ENCODE measurements at regions not wholly inside any gene's neighbourhood (a gene's known extent, or its start where the extent isn't known, plus 50 kb on each side); places are given as distances from the start of the nearest gene placed in this dataset.

DNA sequence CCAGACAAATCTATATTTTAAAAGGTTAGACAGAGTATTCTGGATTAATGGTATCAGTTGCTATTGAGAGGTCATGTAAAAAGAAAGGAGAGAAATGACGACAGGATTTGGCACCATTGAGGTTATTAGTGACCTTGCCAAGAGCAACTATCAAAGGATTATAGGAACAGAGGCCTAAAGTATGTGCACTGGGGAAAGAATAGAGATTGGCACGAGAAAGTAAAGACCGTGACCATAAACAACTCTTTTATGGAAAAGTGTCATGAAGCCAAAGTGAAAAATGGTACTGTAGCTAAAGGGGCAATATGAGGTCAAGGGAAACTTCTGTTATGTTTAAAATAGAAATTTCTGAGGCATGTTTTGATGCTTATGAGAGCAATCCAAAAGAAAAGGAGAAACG lies 115.2 kb upstream of the KIF2B start:
- no peak for DNase-seq (ENCODE audit: low read depth)
- TF ChIP-seq MYC (IDR thresholded peaks at IDR 0.05; ENCODE audit: low read depth, low read length): no peak
- TF ChIP-seq, protein P1, sequence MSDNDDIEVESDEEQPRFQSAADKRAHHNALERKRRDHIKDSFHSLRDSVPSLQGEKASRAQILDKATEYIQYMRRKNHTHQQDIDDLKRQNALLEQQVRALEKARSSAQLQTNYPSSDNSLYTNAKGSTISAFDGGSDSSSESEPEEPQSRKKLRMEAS (IDR thresholded peaks at IDR 0.05; ENCODE audit: low read depth, low read length): no peak
- no peak for TF ChIP-seq POLR2A (IDR thresholded peaks at IDR 0.05; ENCODE audit: extremely low read depth, insufficient read length)
- TF ChIP-seq, protein P2, sequence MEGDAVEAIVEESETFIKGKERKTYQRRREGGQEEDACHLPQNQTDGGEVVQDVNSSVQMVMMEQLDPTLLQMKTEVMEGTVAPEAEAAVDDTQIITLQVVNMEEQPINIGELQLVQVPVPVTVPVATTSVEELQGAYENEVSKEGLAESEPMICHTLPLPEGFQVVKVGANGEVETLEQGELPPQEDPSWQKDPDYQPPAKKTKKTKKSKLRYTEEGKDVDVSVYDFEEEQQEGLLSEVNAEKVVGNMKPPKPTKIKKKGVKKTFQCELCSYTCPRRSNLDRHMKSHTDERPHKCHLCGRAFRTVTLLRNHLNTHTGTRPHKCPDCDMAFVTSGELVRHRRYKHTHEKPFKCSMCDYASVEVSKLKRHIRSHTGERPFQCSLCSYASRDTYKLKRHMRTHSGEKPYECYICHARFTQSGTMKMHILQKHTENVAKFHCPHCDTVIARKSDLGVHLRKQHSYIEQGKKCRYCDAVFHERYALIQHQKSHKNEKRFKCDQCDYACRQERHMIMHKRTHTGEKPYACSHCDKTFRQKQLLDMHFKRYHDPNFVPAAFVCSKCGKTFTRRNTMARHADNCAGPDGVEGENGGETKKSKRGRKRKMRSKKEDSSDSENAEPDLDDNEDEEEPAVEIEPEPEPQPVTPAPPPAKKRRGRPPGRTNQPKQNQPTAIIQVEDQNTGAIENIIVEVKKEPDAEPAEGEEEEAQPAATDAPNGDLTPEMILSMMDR (IDR thresholded peaks at IDR 0.05; ENCODE audit: low read depth, low read length): no peak
- H3K4me3 ChIP-seq (ENCODE audit: low read depth, low read length): no peak overlapping the region

DNA sequence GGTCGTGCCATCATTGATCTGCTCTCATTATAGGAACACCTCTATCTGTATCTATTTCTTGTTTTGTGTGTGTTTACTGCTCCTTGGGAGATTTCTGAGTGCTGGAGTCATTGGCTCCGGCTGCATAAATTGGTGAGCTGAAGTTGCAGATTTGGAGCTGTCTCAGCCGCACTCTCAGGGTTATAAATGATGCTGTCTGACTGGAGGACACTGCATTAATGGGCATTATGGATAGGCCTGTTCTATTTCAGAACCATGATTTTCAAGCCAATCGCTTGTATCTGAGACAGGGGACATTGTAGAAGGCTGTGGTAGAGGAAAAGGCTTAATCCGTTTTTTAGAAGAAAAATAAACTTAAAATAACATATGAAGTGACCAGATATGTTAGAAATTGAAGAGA lies 126.4 kb upstream of the KIF2B start:
- TF ChIP-seq MYC (IDR thresholded peaks at IDR 0.05; ENCODE audit: low read depth, low read length) (no peak), POLR2A (IDR thresholded peaks at IDR 0.05; ENCODE audit: extremely low read depth, insufficient read length) (no peak)
- TF ChIP-seq, protein P1 (IDR thresholded peaks at IDR 0.05; ENCODE audit: low read depth, low read length): no peak
- TF ChIP-seq, protein P2 (IDR thresholded peaks at IDR 0.05; ENCODE audit: low read depth, low read length): no peak
- H3K4me3 ChIP-seq (ENCODE audit: low read depth, low read length): no peak overlapping the region
- DNase-seq (ENCODE audit: low read depth): no peak

DNA sequence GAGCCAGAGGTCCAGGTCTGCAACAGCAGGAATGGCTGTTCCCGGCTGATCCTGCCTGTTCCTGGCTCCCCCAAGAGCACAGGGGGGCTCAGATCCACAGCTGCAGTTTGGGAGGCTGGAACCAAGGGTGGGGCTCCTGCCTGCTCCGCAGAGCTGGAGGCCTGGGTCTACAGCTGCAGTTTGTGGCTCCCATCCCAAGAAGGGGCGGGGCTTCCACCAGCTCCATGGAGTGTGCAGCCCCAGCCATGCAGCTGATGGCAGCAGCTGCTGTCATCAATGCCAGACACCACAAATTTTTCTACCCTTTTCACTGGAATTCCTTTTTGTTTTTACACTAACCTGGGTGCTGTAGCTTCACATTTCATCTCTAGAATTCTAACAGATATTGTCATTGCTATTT lies 135.4 kb upstream of the KIF2B start:
- DNase-seq (ENCODE audit: low read depth): no peak
- no peak overlapping the region for H3K4me3 ChIP-seq (ENCODE audit: low read depth, low read length)
- no peak for TF ChIP-seq POLR2A (IDR thresholded peaks at IDR 0.05; ENCODE audit: extremely low read depth, insufficient read length)
- TF ChIP-seq, protein P1 (IDR thresholded peaks at IDR 0.05; ENCODE audit: low read depth, low read length): no peak
- no peak for TF ChIP-seq MYC (IDR thresholded peaks at IDR 0.05; ENCODE audit: low read depth, low read length)

GRCh38 chr17:53680745-53681144 lies 142.0 kb upstream of the KIF2B start:
- TF ChIP-seq POLR2A (IDR thresholded peaks at IDR 0.05; ENCODE audit: extremely low read depth, insufficient read length) (no peak), MYC (IDR thresholded peaks at IDR 0.05; ENCODE audit: low read depth, low read length) (no peak)
- TF ChIP-seq, protein P1 (IDR thresholded peaks at IDR 0.05; ENCODE audit: low read depth, low read length): no peak
- TF ChIP-seq, protein P2 (IDR thresholded peaks at IDR 0.05; ENCODE audit: low read depth, low read length): no peak
- DNase-seq (ENCODE audit: low read depth): no peak
- H3K4me3 ChIP-seq (ENCODE audit: low read depth, low read length): no peak overlapping the region

GRCh38 chr17:53668854-53669253 lies 153.9 kb upstream of the KIF2B start:
- no peak for DNase-seq (ENCODE audit: low read depth)
- no peak for TF ChIP-seq POLR2A (IDR thresholded peaks at IDR 0.05; ENCODE audit: extremely low read depth, insufficient read length)
- TF ChIP-seq, protein P1 (IDR thresholded peaks at IDR 0.05; ENCODE audit: low read depth, low read length): no peak
- TF ChIP-seq, protein P2 (IDR thresholded peaks at IDR 0.05; ENCODE audit: low read depth, low read length): no peak
- H3K4me3 ChIP-seq (ENCODE audit: low read depth, low read length): no peak overlapping the region

GRCh38 chr17:53662608-53663007 lies 160.1 kb upstream of the KIF2B start:
- TF ChIP-seq, protein P2 (IDR thresholded peaks at IDR 0.05; ENCODE audit: low read depth, low read length): no peak
- TF ChIP-seq, protein P1 (IDR thresholded peaks at IDR 0.05; ENCODE audit: low read depth, low read length): no peak
- TF ChIP-seq POLR2A (IDR thresholded peaks at IDR 0.05; ENCODE audit: extremely low read depth, insufficient read length): no peak
- no peak for TF ChIP-seq MYC (IDR thresholded peaks at IDR 0.05; ENCODE audit: low read depth, low read length)
- no peak for DNase-seq (ENCODE audit: low read depth)
- H3K4me3 ChIP-seq (ENCODE audit: low read depth, low read length): no peak overlapping the region
